Small intestine (tissue), 7 donors: ENCODE measurements at regions not wholly inside any gene's neighbourhood (a gene's known extent, or its start where the extent isn't known, plus 50 kb on each side); places are given as distances from the start of the nearest gene placed in this dataset.

Experiments used
- DNase-seq, 2 donors: peaks; one replicate each; pipeline versions ENCODE4 v3.0.0 to v3.0.0-alpha.2; 2013
- FAIRE-seq: peaks from 2 replicates; lab custom pipeline; 2012; peaks lifted over from hg19 to GRCh38; lab: Jason Lieb, UNC
- H3K27ac ChIP-seq, 3 donors: one replicate each; pipeline ENCODE4 v1.5.1; 2013; ENCODE audit warnings: low read length in 2 of 3, mild to moderate bottlenecking in 2 of 3, control low read depth in 1 of 3, inconsistent platforms in 1 of 3, low read depth in 1 of 3, moderate library complexity in 1 of 3
- H3K27me3 ChIP-seq, 3 donors: one replicate each; pipeline ENCODE4 v1.6.1; 2013; ENCODE audit warnings: low read length in 3 of 3, inconsistent platforms in 1 of 3; ENCODE audit not compliant: control insufficient read depth in 3 of 3, insufficient read depth in 3 of 3
- H3K36me3 ChIP-seq, 3 donors: one replicate each; pipeline ENCODE4 v1.6.1; 2013; ENCODE audit warnings: low read length in 3 of 3, inconsistent platforms in 1 of 3, low read depth in 1 of 3, mild to moderate bottlenecking in 1 of 3, moderate library complexity in 1 of 3; ENCODE audit not compliant: control insufficient read depth in 3 of 3, insufficient read depth in 2 of 3
- H3K4me1 ChIP-seq, 3 donors: one replicate each; pipeline ENCODE4 v1.6.1; 2013; ENCODE audit warnings: low read length in 2 of 3, inconsistent platforms in 1 of 3, low read depth in 1 of 3, mild to moderate bottlenecking in 1 of 3, moderate library complexity in 1 of 3; ENCODE audit not compliant: control insufficient read depth in 3 of 3, insufficient read depth in 2 of 3
- H3K4me3 ChIP-seq, 3 donors: one replicate each; pipeline ENCODE4 v1.5.1; 2013; ENCODE audit warnings: low read length in 3 of 3, control low read depth in 1 of 3, inconsistent platforms in 1 of 3, low read depth in 1 of 3, mild to moderate bottlenecking in 1 of 3, moderate library complexity in 1 of 3
- H3K9me3 ChIP-seq, 2 donors: one replicate each; pipeline ENCODE4 v1.6.1; 2013; ENCODE audit warnings: low read depth in 1 of 2, low read length in 1 of 2; ENCODE audit not compliant: control insufficient read depth in 2 of 2, insufficient read depth in 1 of 2
- whole genome bisulfite sequencing, 3 donors: extraction: QIAGEN DNeasy Blood & Tissue Kit; methylation state at CpG; one replicate each; pipeline ENCODE4 v1.1.7; 2013; 5-methylcytosine and 5-hydroxymethylcytosine counted together
- donor health status: healthy with polysubstance abuse.
- donor health status: control.
- donor health status: control.
- donor health status: Bipolar disorder and iron deficiency.
- donor health status: healthy.

GRCh38 chr7:22934023-22934422 lies 79.9 kb downstream of the HYCC1 start:
- H3K4me1 ChIP-seq = peaks cover 0 to 12% (median 0%) of the 10 kb centered on the region in 3 donors
- no peak for DNase-seq
- no peaks in the 10 kb centered on the region for H3K27me3 ChIP-seq
- 67 to 81% (median 74%) methylated on average over 2 of the region's 2 CpGs for WGBS, 3 donors
- no peaks in the 10 kb centered on the region for H3K9me3 ChIP-seq
- H3K4me3 ChIP-seq = no peak overlapping the region
- FAIRE-seq = no peak
- no peaks in the 10 kb centered on the region for H3K36me3 ChIP-seq
- H3K27ac ChIP-seq = peak overlapping the region in 1 of 3 donors; percentile 55

- H3K4me1 ChIP-seq = peaks cover 0 to 12% (median 0%) of the 10 kb centered on the region in 3 donors
- no peaks in the 10 kb centered on the region for H3K36me3 ChIP-seq
- H3K27me3 ChIP-seq = no peaks in the 10 kb centered on the region
- FAIRE-seq (no peak), DNase-seq (no peak)
- H3K9me3 ChIP-seq = no peaks in the 10 kb centered on the region
- H3K4me3 ChIP-seq = no peak overlapping the region
- H3K27ac ChIP-seq = no peak overlapping the region
Measured at GRCh38 chr7:22932896-22933295, 81.0 kb downstream of the HYCC1 start.

GRCh38 chr7:22931011-22931410 lies 82.9 kb downstream of the HYCC1 start:
- 83 to 88% (median 86%) methylated on average over 3 of the region's 3 CpGs for whole genome bisulfite sequencing, 3 donors
- no peaks in the 10 kb centered on the region for H3K27me3 ChIP-seq
- no peak overlapping the region for H3K4me3 ChIP-seq
- H3K4me1 ChIP-seq = peaks cover 0 to 12% (median 0%) of the 10 kb centered on the region in 3 donors
- H3K27ac ChIP-seq = no peak overlapping the region
- H3K9me3 ChIP-seq = no peaks in the 10 kb centered on the region
- FAIRE-seq (no peak), DNase-seq (no peak)
- H3K36me3 ChIP-seq = no peaks in the 10 kb centered on the region

GRCh38 chr7:22922307-22922706 lies 91.6 kb downstream of the HYCC1 start:
- DNase-seq = peak; percentile 26 to 56

GRCh38 chr7:22921386-22922086 lies 92.4 kb downstream of the HYCC1 start:
- no peak overlapping the region for H3K27ac ChIP-seq
- H3K9me3 ChIP-seq = peaks cover 0 to 16% of the 10 kb centered on the region in 2 donors
- WGBS, 3 donors = 58 to 76% (median 67%) methylated on average over 1 of the region's 1 CpG
- no peak overlapping the region for H3K4me3 ChIP-seq
- H3K27me3 ChIP-seq = no peaks in the 10 kb centered on the region
- no peaks in the 10 kb centered on the region for H3K36me3 ChIP-seq
- no peak for DNase-seq
- no peaks in the 10 kb centered on the region for H3K4me1 ChIP-seq
- peak; percentile 41 for FAIRE-seq

More at GRCh38 chr7:22922307-22922706, 91.6 kb downstream of the HYCC1 start:
- H3K4me1 ChIP-seq = no peaks in the 10 kb centered on the region
- no peak overlapping the region for H3K27ac ChIP-seq
- no peaks in the 10 kb centered on the region for H3K36me3 ChIP-seq
- 45 to 76% (median 49%) methylated on average over 2 of the region's 2 CpGs for WGBS, 3 donors
- no peak for FAIRE-seq
- H3K4me3 ChIP-seq = no peak overlapping the region
- peaks cover 0 to 10% of the 10 kb centered on the region in 2 donors for H3K9me3 ChIP-seq
- H3K27me3 ChIP-seq = no peaks in the 10 kb centered on the region

GRCh38 chr7:22920672-22921071 lies 93.3 kb downstream of the HYCC1 start:
- no peak overlapping the region for H3K27ac ChIP-seq
- DNase-seq (no peak), FAIRE-seq (no peak)
- no peaks in the 10 kb centered on the region for H3K4me1 ChIP-seq
- no peak overlapping the region for H3K4me3 ChIP-seq
- no peaks in the 10 kb centered on the region for H3K36me3 ChIP-seq
- no peaks in the 10 kb centered on the region for H3K27me3 ChIP-seq
- WGBS, 3 donors = 85 to 90% (median 88%) methylated on average over 2 of the region's 2 CpGs
- H3K9me3 ChIP-seq = peaks cover 0 to 21% of the 10 kb centered on the region in 2 donors

GRCh38 chr7:22913158-22913557 lies 90.5 kb upstream of the TOMM7 start:
- DNase-seq (no peak), FAIRE-seq (no peak)
- peaks cover 0 to 36% of the 10 kb centered on the region in 2 donors for H3K9me3 ChIP-seq
- no peak overlapping the region for H3K27ac ChIP-seq
- H3K27me3 ChIP-seq = no peaks in the 10 kb centered on the region
- WGBS, 3 donors = 93 to 94% (median 94%) methylated on average over 4 of the region's 4 CpGs
- no peak overlapping the region for H3K4me3 ChIP-seq
- H3K36me3 ChIP-seq = no peaks in the 10 kb centered on the region
- no peaks in the 10 kb centered on the region for H3K4me1 ChIP-seq

GRCh38 chr7:22911889-22912288 lies 89.2 kb upstream of the TOMM7 start:
- no peaks in the 10 kb centered on the region for H3K27me3 ChIP-seq
- no peak overlapping the region for H3K27ac ChIP-seq
- H3K4me1 ChIP-seq = no peaks in the 10 kb centered on the region
- no peak overlapping the region for H3K4me3 ChIP-seq
- H3K9me3 ChIP-seq = peaks cover 0 to 28% of the 10 kb centered on the region in 2 donors
- FAIRE-seq = no peak
- H3K36me3 ChIP-seq = no peaks in the 10 kb centered on the region
- DNase-seq = no peak

GRCh38 chr7:22909917-22910316 lies 87.3 kb upstream of the TOMM7 start:
- no peak overlapping the region for H3K27ac ChIP-seq
- no peaks in the 10 kb centered on the region for H3K27me3 ChIP-seq
- 87 to 98% (median 93%) methylated on average over 3 of the region's 3 CpGs for WGBS, 3 donors
- no peak for DNase-seq
- H3K4me1 ChIP-seq = no peaks in the 10 kb centered on the region
- no peak for FAIRE-seq
- no peaks in the 10 kb centered on the region for H3K36me3 ChIP-seq
- H3K9me3 ChIP-seq = peaks cover 0 to 16% of the 10 kb centered on the region in 2 donors
- H3K4me3 ChIP-seq = no peak overlapping the region
